Lower leg skin (tissue), 4 donors: ENCODE measurements at regions not wholly inside any gene's neighbourhood (a gene's known extent, or its start where the extent isn't known, plus 50 kb on each side); places are given as distances from the start of the nearest gene placed in this dataset.

Experiments used
- DNase-seq, 2 donors: peaks; one replicate each; pipeline ENCODE4 v3.0.0-alpha.2; 2019; ENCODE audit warnings: low spot score in 2 of 2
- H3K4me3 ChIP-seq: fragments of 200-600 bp; sonication (generic); 2 replicates; pipeline ENCODE4 v1.5.1; 2017; ENCODE audit warnings: mild to moderate bottlenecking, low read depth; ENCODE audit not compliant: poor library complexity, severe bottlenecking
- CTCF ChIP-seq, 3 donors: fragments of 450-650 bp; IDR thresholded peaks; one replicate each; pipeline ENCODE4 v1.5.1; 2016; ENCODE audit warnings: antibody characterized with exemption in 3 of 3, mild to moderate bottlenecking in 3 of 3, moderate library complexity in 2 of 3
- POLR2A ChIP-seq, 2 donors: fragments of 450-650 bp; IDR thresholded peaks; one replicate each; pipeline ENCODE4 v1.6.1; 2016 to 2017; ENCODE audit warnings: antibody characterized with exemption in 2 of 2, mild to moderate bottlenecking in 1 of 2, moderate library complexity in 1 of 2
- WGBS, 2 donors: methylation state at CpG; one replicate each; pipeline ENCODE4 v1.1.5; 2018; 5-methylcytosine and 5-hydroxymethylcytosine counted together
- intact Hi-C: fragments of 100-400 bp; cut with DNase I; formaldehyde crosslinking; loops from one replicate; pipeline ENCODE4 v1.15.0; 2023; ENCODE audit warnings: low total_unique reads

DNA sequence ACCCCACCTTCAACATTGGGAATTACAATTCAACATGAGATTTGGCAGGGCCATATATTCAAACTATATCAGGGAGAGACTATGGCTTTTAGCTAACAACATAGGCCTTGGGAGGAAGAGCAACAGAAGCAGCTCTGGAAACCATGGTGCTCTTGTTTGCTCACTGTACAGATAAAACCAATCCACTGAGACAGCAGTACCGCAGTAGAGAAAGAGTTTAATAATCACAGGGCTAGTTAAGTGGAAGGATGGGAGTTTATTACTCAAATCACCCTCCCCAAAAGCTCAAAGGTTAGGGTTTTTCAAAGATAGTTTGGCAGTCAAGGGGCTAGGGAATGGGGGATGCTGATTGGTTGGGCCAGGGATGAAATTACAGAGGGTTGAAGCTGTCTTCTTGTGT is 52.7 kb upstream of the CRHR1 start:
- no peak for TF ChIP-seq POLR2A (IDR thresholded peaks at IDR 0.05)
- TF ChIP-seq CTCF (IDR thresholded peaks at IDR 0.05) = no peak
- no peak for DNase-seq
- intact Hi-C loops = loop anchor here (10.0 kb wide), 1 partner anchor 93 kb away; no protein-coding TSS in a partner anchor
- H3K4me3 ChIP-seq = no peak overlapping the region
- 56 to 87% methylated on average over 1 of the region's 1 CpG for WGBS, 2 donors

- no peak overlapping the region for H3K4me3 ChIP-seq
- intact Hi-C loops = loop anchor here (10.0 kb wide), 1 partner anchor 92 kb away; no protein-coding TSS in a partner anchor
- 68 to 72% methylated on average over 3 to 6 of the region's 6 CpGs for WGBS, 2 donors
- TF ChIP-seq CTCF (IDR thresholded peaks at IDR 0.05) = no peak
- TF ChIP-seq POLR2A (IDR thresholded peaks at IDR 0.05) = no peak
- DNase-seq = peak in 1 of 2 donors; percentile 64
These were observed 51.1 kb upstream of the CRHR1 start for GRCh38 chr17:45732926-45733505.

DNA sequence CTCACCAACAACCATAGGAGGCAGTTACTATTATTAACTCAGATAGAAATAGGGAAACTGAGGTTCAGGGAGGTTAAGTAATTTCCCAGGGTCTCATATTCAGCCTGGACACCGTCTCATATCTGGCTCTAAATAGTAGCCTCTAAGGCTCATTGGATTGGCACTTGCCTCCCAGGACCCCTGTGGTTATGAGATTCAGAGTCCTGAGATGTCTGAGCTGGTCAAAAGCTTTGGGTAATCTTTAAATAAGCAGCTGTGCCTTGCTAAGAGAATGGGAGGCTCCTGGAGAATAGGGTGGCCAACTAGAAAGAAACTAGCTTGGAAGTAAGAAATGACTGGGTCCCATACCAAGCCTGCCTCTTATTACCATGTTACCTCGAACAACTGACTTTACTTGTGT is 50.3 kb upstream of the CRHR1 start:
- H3K4me3 ChIP-seq = no peak overlapping the region
- intact Hi-C loops = loop anchor here (10.0 kb wide), 1 partner anchor 91 kb away; no protein-coding TSS in a partner anchor
- TF ChIP-seq POLR2A (IDR thresholded peaks at IDR 0.05) (no peak), CTCF (IDR thresholded peaks at IDR 0.05) (no peak)
- no peak for DNase-seq
- 40 to 47% methylated on average over 2 of the region's 2 CpGs for whole genome bisulfite sequencing, 2 donors
